HG03460 (cell line): ENCODE measurements at regions not wholly inside any gene's neighbourhood (a gene's known extent, or its start where the extent isn't known, plus 50 kb on each side); places are given as distances from the start of the nearest gene placed in this dataset.

Source experiments
- ATAC-seq: cut with Tn5 transposase; IDR thresholded peaks from one replicate; pipeline ENCODE4 v1.9.1; 2021; ENCODE audit not compliant: unreplicated experiment

- ATAC-seq, result no peak
Observed at GRCh38 chr12:91931111-91931510, 214.5 kb downstream of the BTG1 start.

- no peak for ATAC-seq
Observed at GRCh38 chr12:91928501-91928900, 217.1 kb downstream of the BTG1 start.

GRCh38 chr12:91926848-91927247 is 218.8 kb downstream of the BTG1 start:
- no peak for ATAC-seq

- no peak for ATAC-seq
Observed at GRCh38 chr12:91924827-91925226, 220.8 kb downstream of the BTG1 start.

- ATAC-seq, result no peak
Observed at GRCh38 chr12:91923864-91924263, 221.8 kb downstream of the BTG1 start.

- ATAC-seq, result no peak
Observed at GRCh38 chr12:91922674-91923073, 223.0 kb downstream of the BTG1 start.

- no peak for ATAC-seq
Observed at GRCh38 chr12:91922139-91922538, 223.5 kb downstream of the BTG1 start.

GRCh38 chr12:91921555-91921954 is 224.1 kb downstream of the BTG1 start:
- no peak for ATAC-seq

GRCh38 chr12:91920741-91921140 is 224.9 kb downstream of the BTG1 start:
- no peak for ATAC-seq

- no peak for ATAC-seq
Observed at GRCh38 chr12:91920276-91920675, 225.4 kb downstream of the BTG1 start.

GRCh38 chr12:91918431-91918830 is 227.2 kb downstream of the BTG1 start:
- no peak for ATAC-seq

GRCh38 chr12:91914701-91915100 is 230.9 kb downstream of the BTG1 start:
- ATAC-seq, result no peak

GRCh38 chr12:91913651-91914050 is 232.0 kb downstream of the BTG1 start:
- ATAC-seq, result no peak

- no peak for ATAC-seq
Observed at GRCh38 chr12:91913124-91913523, 232.5 kb downstream of the BTG1 start.

- ATAC-seq, result no peak
Observed at GRCh38 chr12:91912178-91912577, 233.5 kb downstream of the BTG1 start.

GRCh38 chr12:91910871-91911388 is 234.7 kb downstream of the BTG1 start:
- no peak for ATAC-seq

- no peak for ATAC-seq
Observed at GRCh38 chr12:91902860-91903683, 242.6 kb downstream of the BTG1 start.

- no peak for ATAC-seq
Observed at GRCh38 chr12:91901381-91902074, 244.1 kb downstream of the BTG1 start.

GRCh38 chr12:91900971-91901370 is 244.7 kb downstream of the BTG1 start:
- ATAC-seq, result no peak

- ATAC-seq, result no peak
Observed at GRCh38 chr12:91899056-91899455, 246.6 kb downstream of the BTG1 start.

- no peak for ATAC-seq
Observed at GRCh38 chr12:91897025-91897515, 248.6 kb downstream of the BTG1 start.
